HepG2 (cell line): ENCODE measurements at regions not wholly inside any gene's neighbourhood (a gene's known extent, or its start where the extent isn't known, plus 50 kb on each side); places are given as distances from the start of the nearest gene placed in this dataset.

ENCODE experiments used
- CREB3 ChIP-seq: sonication (generic); formaldehyde crosslinking; IDR thresholded peaks from 2 replicates; pipeline ENCODE4 v1.5.0; 2020; ENCODE audit warnings: missing genetic modification reagents
- FOXA1 ChIP-seq, 2 experiments: fragments of 450-650 bp in 1 of 2; sonication (generic) in 1 of 2; formaldehyde crosslinking in 1 of 2; IDR thresholded peaks; 2 replicates each; pipeline versions ENCODE4 v1.4.0 to v1.6.1; 2016 to 2020; ENCODE audit warnings: missing genetic modification reagents in 1 of 2
- TRIM22 ChIP-seq: fragments of 450-650 bp; IDR thresholded peaks from 2 replicates; pipeline ENCODE4 v1.6.1; 2017
- ZNF234 ChIP-seq: sonication (generic); formaldehyde crosslinking; conservative IDR thresholded peaks from 2 replicates; pipeline ENCODE4 v1.5.1; 2020; ENCODE audit warnings: mild to moderate bottlenecking, missing genetic modification reagents
- ZSCAN21 ChIP-seq: sonication (generic); formaldehyde crosslinking; IDR thresholded peaks from 2 replicates; pipeline ENCODE4 v1.8.0; 2022; ENCODE audit warnings: mild to moderate bottlenecking, missing genetic modification reagents, moderate library complexity, borderline replicate concordance
- TF ChIP-seq, protein P1 (sequence below): sonication (generic); formaldehyde crosslinking; IDR thresholded peaks from 2 replicates; pipeline ENCODE4 v1.4.0; 2020; ENCODE audit warnings: missing genetic modification reagents
- TF ChIP-seq, protein P2 (sequence below): sonication (generic); formaldehyde crosslinking; IDR thresholded peaks from 2 replicates; pipeline ENCODE4 v1.5.0; 2020; ENCODE audit warnings: mild to moderate bottlenecking, missing genetic modification reagents

- TF ChIP-seq, protein P1, sequence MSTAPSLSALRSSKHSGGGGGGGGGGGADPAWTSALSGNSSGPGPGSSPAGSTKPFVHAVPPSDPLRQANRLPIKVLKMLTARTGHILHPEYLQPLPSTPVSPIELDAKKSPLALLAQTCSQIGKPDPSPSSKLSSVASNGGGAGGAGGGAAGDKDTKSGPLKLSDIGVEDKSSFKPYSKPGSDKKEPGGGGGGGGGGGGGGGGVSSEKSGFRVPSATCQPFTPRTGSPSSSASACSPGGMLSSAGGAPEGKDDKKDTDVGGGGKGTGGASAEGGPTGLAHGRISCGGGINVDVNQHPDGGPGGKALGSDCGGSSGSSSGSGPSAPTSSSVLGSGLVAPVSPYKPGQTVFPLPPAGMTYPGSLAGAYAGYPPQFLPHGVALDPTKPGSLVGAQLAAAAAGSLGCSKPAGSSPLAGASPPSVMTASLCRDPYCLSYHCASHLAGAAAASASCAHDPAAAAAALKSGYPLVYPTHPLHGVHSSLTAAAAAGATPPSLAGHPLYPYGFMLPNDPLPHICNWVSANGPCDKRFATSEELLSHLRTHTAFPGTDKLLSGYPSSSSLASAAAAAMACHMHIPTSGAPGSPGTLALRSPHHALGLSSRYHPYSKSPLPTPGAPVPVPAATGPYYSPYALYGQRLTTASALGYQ (CRISPR knock-in tag), result no peak
- no peak for TF ChIP-seq TRIM22
- TF ChIP-seq ZSCAN21, result no peak
- TF ChIP-seq ZNF234 (CRISPR knock-in tag), result no peak
- TF ChIP-seq, protein P2, sequence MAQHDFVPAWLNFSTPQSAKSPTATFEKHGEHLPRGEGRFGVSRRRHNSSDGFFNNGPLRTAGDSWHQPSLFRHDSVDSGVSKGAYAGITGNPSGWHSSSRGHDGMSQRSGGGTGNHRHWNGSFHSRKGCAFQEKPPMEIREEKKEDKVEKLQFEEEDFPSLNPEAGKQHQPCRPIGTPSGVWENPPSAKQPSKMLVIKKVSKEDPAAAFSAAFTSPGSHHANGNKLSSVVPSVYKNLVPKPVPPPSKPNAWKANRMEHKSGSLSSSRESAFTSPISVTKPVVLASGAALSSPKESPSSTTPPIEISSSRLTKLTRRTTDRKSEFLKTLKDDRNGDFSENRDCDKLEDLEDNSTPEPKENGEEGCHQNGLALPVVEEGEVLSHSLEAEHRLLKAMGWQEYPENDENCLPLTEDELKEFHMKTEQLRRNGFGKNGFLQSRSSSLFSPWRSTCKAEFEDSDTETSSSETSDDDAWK (CRISPR knock-in tag), result no peak
- no peak for TF ChIP-seq CREB3 (CRISPR knock-in tag)
- no peak for TF ChIP-seq FOXA1 (IDR thresholded peaks at IDR 0.05)
- no peak for TF ChIP-seq FOXA1 (CRISPR knock-in tag; IDR thresholded peaks at IDR 0.05)
These were observed 284.6 kb upstream of the DPYD start (continued) for GRCh38 chr1:98205291-98206017.
